IPS-NIHi7 (cell line): ENCODE measurements at regions not wholly inside any gene's neighbourhood (a gene's known extent, or its start where the extent isn't known, plus 50 kb on each side); places are given as distances from the start of the nearest gene placed in this dataset.

Experiments
- DNase-seq: peaks from one replicate; pipeline ENCODE4 v3.0.0; 2012; ENCODE audit warnings: mixed read lengths; ENCODE audit errors: extremely low spot score

GRCh38 chr5:153881687-153882086 lies 157.0 kb downstream of the FAM114A2 start:
- DNase-seq = no peak

GRCh38 chr5:153880106-153880505 lies 158.6 kb downstream of the FAM114A2 start:
- DNase-seq = no peak

GRCh38 chr5:153879596-153879995 lies 159.1 kb downstream of the FAM114A2 start:
- no peak for DNase-seq

- no peak for DNase-seq
Observed at GRCh38 chr5:153866176-153866575, 172.5 kb downstream of the FAM114A2 start.

- no peak for DNase-seq
Observed at GRCh38 chr5:153865016-153865415, 173.7 kb downstream of the FAM114A2 start.

- no peak for DNase-seq
Observed at GRCh38 chr5:153863951-153864350, 174.8 kb downstream of the FAM114A2 start.
